ENCODE measurements at regions not wholly inside any gene's neighbourhood (a gene's known extent, or its start where the extent isn't known, plus 50 kb on each side); places are given as distances from the start of the nearest gene placed in this dataset.
"Not testable (repeated sequence)": the region's sequence is repeated elsewhere in the genome, so short reads cannot be mapped to it uniquely, and the experiment has no call there.

DNA sequence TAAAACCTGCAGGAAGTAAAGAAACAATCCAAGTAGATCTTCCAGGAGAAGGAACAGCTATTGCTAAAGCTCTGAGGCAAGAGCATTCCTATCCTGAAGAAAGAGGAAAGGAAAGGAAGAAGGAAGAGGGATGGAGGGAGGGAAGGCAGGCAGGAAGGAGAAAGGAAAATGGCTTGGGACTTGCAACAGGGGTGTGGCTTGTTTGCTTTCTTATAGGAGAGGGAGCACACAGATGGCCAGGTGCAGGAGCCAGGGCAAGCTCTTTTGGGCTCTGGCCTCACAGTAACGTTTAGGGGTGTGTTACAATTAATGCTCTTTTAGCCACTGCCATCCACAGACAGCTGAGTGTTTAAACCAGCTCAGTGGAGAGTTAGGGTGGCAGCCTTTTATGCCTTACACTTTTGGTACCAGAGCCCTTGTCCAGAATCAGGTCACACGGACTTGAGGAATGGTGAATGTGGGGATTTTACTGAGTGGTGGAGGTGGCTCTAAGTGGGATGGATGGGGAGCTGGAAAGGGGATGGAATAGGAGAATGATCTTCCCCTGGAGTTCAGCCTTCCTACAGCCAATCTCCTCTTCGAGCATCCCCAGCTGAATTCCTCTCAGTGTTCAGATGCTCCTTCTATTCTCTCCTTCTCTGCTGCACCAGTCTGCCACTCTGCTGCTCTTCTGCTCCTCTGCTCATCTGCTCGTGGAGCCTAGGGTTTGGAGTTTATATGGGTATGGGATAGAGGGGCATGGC is 108.7 kb upstream of the SLC39A10 start:
- no peak for ATAC-seq (ENCODE audit: low read depth)
- Histone ChIP-seq H3K36me3 (ENCODE audit: low read depth) (no peaks in the 10 kb centered on the region), H3K27ac (ENCODE audit: poor library complexity, severe bottlenecking) (no peak overlapping the region), H3K4me3 (ENCODE audit: severe bottlenecking) (no peak overlapping the region), H3K9me3 (ENCODE audit: severe bottlenecking) (no peaks in the 10 kb centered on the region), H3K27me3 (ENCODE audit: insufficient read depth, poor library complexity, severe bottlenecking) (no peaks in the 10 kb centered on the region), H3K4me1 (ENCODE audit: insufficient read depth, poor library complexity, severe bottlenecking) (peaks cover 9% of the 10 kb centered on the region)
- no peak for DNase-seq (ENCODE audit: low spot score)
- TF ChIP-seq, protein P1, sequence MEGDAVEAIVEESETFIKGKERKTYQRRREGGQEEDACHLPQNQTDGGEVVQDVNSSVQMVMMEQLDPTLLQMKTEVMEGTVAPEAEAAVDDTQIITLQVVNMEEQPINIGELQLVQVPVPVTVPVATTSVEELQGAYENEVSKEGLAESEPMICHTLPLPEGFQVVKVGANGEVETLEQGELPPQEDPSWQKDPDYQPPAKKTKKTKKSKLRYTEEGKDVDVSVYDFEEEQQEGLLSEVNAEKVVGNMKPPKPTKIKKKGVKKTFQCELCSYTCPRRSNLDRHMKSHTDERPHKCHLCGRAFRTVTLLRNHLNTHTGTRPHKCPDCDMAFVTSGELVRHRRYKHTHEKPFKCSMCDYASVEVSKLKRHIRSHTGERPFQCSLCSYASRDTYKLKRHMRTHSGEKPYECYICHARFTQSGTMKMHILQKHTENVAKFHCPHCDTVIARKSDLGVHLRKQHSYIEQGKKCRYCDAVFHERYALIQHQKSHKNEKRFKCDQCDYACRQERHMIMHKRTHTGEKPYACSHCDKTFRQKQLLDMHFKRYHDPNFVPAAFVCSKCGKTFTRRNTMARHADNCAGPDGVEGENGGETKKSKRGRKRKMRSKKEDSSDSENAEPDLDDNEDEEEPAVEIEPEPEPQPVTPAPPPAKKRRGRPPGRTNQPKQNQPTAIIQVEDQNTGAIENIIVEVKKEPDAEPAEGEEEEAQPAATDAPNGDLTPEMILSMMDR (IDR thresholded peaks at IDR 0.05; ENCODE audit: poor library complexity, severe bottlenecking): no peak

DNA sequence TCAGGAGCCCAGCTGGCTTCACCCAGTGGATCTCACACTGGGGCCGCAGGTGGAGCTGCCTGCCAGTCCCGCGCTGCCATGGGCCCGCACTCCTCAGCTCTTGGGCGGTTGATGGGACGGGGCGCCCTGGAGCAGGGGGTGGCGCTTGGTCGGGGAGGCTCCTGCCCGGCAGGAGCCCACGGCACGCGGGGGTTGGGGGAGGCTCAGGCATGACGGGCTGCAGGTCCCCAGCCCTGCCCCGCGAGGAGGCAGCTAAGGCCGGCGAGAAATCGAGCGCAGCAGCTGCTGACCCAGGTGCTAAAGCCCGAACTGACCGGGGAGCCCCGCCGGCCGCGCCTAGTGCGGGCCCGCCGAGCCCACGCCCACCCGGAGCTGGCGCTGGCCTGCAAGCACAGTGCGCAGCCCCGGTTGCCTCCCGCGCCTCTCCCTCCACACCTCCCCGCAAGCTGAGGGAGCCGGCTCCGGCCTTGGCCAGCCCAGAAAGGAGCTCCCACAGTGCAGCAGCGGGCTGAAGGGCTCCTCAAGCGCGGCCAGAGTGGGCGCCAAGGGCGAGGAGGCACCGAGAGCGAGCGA is 109.7 kb upstream of the SLC39A10 start:
- not testable (repeated sequence) for H3K36me3 ChIP-seq (ENCODE audit: low read depth); DNase-seq (ENCODE audit: low spot score); H3K4me3 ChIP-seq (ENCODE audit: severe bottlenecking); H3K9me3 ChIP-seq (ENCODE audit: severe bottlenecking); H3K27ac ChIP-seq (ENCODE audit: poor library complexity, severe bottlenecking); H3K4me1 ChIP-seq (ENCODE audit: insufficient read depth, poor library complexity, severe bottlenecking); H3K27me3 ChIP-seq (ENCODE audit: insufficient read depth, poor library complexity, severe bottlenecking); ATAC-seq (ENCODE audit: low read depth)

DNA sequence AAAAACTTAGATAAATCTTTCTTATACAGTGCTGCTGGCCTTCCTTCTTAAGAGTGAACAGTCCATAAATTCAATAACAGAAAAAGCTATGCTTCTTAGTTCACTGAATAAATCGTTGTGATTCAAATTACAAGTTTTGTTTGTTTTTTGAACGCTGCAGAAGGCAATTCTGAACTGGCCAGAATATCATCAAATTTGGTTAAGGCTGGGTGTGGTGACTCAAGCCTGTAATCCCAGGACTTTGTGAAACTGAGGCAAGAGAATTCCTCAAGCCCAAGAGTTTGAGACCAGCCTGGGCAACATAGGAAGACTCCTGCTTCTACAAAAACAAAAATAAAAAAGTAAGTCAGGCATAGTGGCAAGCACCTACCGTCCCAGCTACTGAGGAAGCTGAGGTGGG is 111.2 kb upstream of the SLC39A10 start:
- H3K9me3 ChIP-seq (ENCODE audit: severe bottlenecking): no peaks in the 10 kb centered on the region
- DNase-seq (ENCODE audit: low spot score) (no peak), ATAC-seq (ENCODE audit: low read depth) (no peak)
- H3K4me1 ChIP-seq (ENCODE audit: insufficient read depth, poor library complexity, severe bottlenecking): peaks cover 9% of the 10 kb centered on the region
- TF ChIP-seq, protein P1 (IDR thresholded peaks at IDR 0.05; ENCODE audit: poor library complexity, severe bottlenecking): no peak
- no peaks in the 10 kb centered on the region for H3K27me3 ChIP-seq (ENCODE audit: insufficient read depth, poor library complexity, severe bottlenecking)
- no peak overlapping the region for H3K4me3 ChIP-seq (ENCODE audit: severe bottlenecking)
- H3K27ac ChIP-seq (ENCODE audit: poor library complexity, severe bottlenecking): no peak overlapping the region
- H3K36me3 ChIP-seq (ENCODE audit: low read depth): no peaks in the 10 kb centered on the region

DNA sequence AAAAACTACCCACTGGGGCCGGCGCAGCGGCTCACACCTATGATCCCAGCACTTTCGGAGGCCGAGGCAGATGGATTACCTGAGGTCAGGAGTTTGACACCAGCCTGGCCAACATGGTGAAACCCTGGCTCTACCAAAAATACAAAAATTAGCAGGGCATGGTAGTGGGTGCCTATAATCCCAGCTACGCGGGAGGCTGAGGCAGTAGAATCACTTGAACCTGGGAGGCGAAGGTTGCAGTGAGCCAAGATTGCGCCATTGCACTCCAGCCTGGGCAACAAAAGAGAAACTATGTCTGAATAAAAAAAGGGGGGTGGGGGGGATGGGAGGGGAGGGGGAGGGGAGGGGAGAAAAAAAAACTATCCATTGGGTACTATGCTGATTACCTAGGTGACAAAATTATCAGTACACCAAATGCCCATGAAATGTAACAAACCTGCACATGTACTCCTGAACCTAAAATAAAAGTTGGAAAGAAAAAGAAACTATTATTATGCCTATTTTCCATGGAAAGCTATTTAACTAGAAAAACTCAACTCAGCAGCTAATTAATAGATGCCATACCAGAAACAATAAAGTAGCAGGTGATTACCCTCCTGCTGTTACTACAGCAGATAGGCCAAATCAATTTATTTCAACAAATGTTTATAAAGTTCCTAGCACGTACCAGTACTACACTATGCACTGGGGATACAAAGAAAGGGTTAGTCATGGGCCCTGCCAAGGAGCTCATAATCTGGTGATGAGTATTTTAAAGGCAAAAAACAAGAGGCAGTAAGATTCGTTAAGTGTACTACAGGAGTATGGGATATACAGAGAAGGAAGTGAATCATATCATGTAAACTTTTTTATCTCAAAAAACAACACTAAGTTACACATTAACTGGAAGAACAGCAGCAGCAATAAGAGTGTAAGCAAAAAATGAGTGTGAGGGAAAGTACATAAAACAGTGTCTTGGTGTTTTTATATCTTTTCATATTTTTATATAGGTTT is 112.8 kb upstream of the SLC39A10 start:
- peak overlapping the region; percentile 54 for H3K27ac ChIP-seq (ENCODE audit: poor library complexity, severe bottlenecking)
- DNase-seq (ENCODE audit: low spot score) (no peak), ATAC-seq (ENCODE audit: low read depth) (peak; percentile 100)
- peaks cover 9% of the 10 kb centered on the region for H3K4me1 ChIP-seq (ENCODE audit: insufficient read depth, poor library complexity, severe bottlenecking)
- no peak overlapping the region for H3K4me3 ChIP-seq (ENCODE audit: severe bottlenecking)
- H3K36me3 ChIP-seq (ENCODE audit: low read depth): no peaks in the 10 kb centered on the region
- H3K9me3 ChIP-seq (ENCODE audit: severe bottlenecking): no peaks in the 10 kb centered on the region
- H3K27me3 ChIP-seq (ENCODE audit: insufficient read depth, poor library complexity, severe bottlenecking): no peaks in the 10 kb centered on the region
- TF ChIP-seq, protein P1 (IDR thresholded peaks at IDR 0.05; ENCODE audit: poor library complexity, severe bottlenecking): no peak

DNA sequence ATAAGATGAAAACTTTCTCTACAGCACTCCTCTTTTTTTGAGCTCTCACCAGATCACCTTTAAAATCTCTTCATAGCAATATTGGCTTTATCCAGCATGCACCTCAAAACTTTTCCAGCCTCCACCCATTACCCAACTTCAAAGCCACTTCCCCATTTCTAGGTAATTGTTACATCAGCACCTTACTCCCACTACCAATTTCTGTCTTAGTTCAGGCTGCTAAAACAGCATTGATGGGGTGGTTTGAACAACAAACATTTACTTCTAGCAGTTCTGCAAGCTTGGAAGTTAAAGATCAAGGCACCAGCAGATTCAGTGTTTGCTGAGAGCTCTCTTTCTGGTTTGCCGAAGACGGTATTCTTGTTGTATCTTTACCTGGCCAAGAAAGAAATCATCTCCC is 114.0 kb upstream of the SLC39A10 start:
- Histone ChIP-seq H3K27ac (ENCODE audit: poor library complexity, severe bottlenecking) (no peak overlapping the region), H3K27me3 (ENCODE audit: insufficient read depth, poor library complexity, severe bottlenecking) (no peaks in the 10 kb centered on the region), H3K4me1 (ENCODE audit: insufficient read depth, poor library complexity, severe bottlenecking) (peaks cover 9% of the 10 kb centered on the region), H3K4me3 (ENCODE audit: severe bottlenecking) (no peak overlapping the region), H3K36me3 (ENCODE audit: low read depth) (no peaks in the 10 kb centered on the region), H3K9me3 (ENCODE audit: severe bottlenecking) (no peaks in the 10 kb centered on the region)
- TF ChIP-seq, protein P1 (IDR thresholded peaks at IDR 0.05; ENCODE audit: poor library complexity, severe bottlenecking): no peak
- ATAC-seq (ENCODE audit: low read depth): no peak
- DNase-seq (ENCODE audit: low spot score): no peak
